ENCODE measurements at regions not wholly inside any gene's neighbourhood (a gene's known extent, or its start where the extent isn't known, plus 50 kb on each side); places are given as distances from the start of the nearest gene placed in this dataset.

GRCh38 chr12:67455236-67455635 lies 186.1 kb downstream of the CAND1 start:
- in situ Hi-C loops (cut with HindIII; ENCODE audit: low sequenced_read_pairs): loop anchor here (25.0 kb wide), 1 partner anchor 182 kb away; the partner anchor contains the start of gene DYRK2
- H3K4me3 ChIP-seq (ENCODE audit: low read depth, low read length): no peak overlapping the region
- DNase-seq (ENCODE audit: low read depth): no peak
- TF ChIP-seq CTCF (IDR thresholded peaks at IDR 0.05; ENCODE audit: low read depth, low read length, missing control alignments): no peak

- no peak for TF ChIP-seq CTCF (IDR thresholded peaks at IDR 0.05; ENCODE audit: low read depth, low read length, missing control alignments)
- no peak overlapping the region for H3K4me3 ChIP-seq (ENCODE audit: low read depth, low read length)
- peak; percentile 81 for DNase-seq (ENCODE audit: low read depth)
- in situ Hi-C loops (cut with HindIII; ENCODE audit: low sequenced_read_pairs): loop anchor here (25.0 kb wide), 1 partner anchor 181 kb away; the partner anchor contains the start of gene DYRK2
These were observed 187.3 kb downstream of the CAND1 start for GRCh38 chr12:67456431-67456901.

- no peak for TF ChIP-seq CTCF (IDR thresholded peaks at IDR 0.05; ENCODE audit: low read depth, low read length, missing control alignments)
- no peak for DNase-seq (ENCODE audit: low read depth)
- H3K4me3 ChIP-seq (ENCODE audit: low read depth, low read length): no peak overlapping the region
- in situ Hi-C loops (cut with HindIII; ENCODE audit: low sequenced_read_pairs): loop anchor here (25.0 kb wide), 1 partner anchor 180 kb away; the partner anchor contains the start of gene DYRK2
These were observed 188.0 kb downstream of the CAND1 start for GRCh38 chr12:67457136-67457535.

GRCh38 chr12:67457778-67458665 lies 188.9 kb downstream of the CAND1 start:
- in situ Hi-C loops (cut with HindIII; ENCODE audit: low sequenced_read_pairs): loop anchor here (25.0 kb wide), 1 partner anchor 179 kb away; the partner anchor contains the start of gene DYRK2
- peak; percentile 30 for TF ChIP-seq CTCF (IDR thresholded peaks at IDR 0.05; ENCODE audit: low read depth, low read length, missing control alignments)
- H3K4me3 ChIP-seq (ENCODE audit: low read depth, low read length): no peak overlapping the region
- DNase-seq (ENCODE audit: low read depth): no peak

GRCh38 chr12:67459173-67459572 lies 189.4 kb upstream of the DYRK2 start:
- in situ Hi-C loops (cut with HindIII; ENCODE audit: low sequenced_read_pairs): loop anchor here (25.0 kb wide), 1 partner anchor 178 kb away; the partner anchor contains the start of gene DYRK2
- H3K4me3 ChIP-seq (ENCODE audit: low read depth, low read length): no peak overlapping the region
- TF ChIP-seq CTCF (IDR thresholded peaks at IDR 0.05; ENCODE audit: low read depth, low read length, missing control alignments): no peak
- no peak for DNase-seq (ENCODE audit: low read depth)

GRCh38 chr12:67459578-67459977 lies 189.0 kb upstream of the DYRK2 start:
- no peak for DNase-seq (ENCODE audit: low read depth)
- no peak for TF ChIP-seq CTCF (IDR thresholded peaks at IDR 0.05; ENCODE audit: low read depth, low read length, missing control alignments)
- in situ Hi-C loops (cut with HindIII; ENCODE audit: low sequenced_read_pairs): loop anchor here (25.0 kb wide), 1 partner anchor 178 kb away; the partner anchor contains the start of gene DYRK2
- no peak overlapping the region for H3K4me3 ChIP-seq (ENCODE audit: low read depth, low read length)

Data from astrocyte of the cerebellum (primary cell).